Trophoblast cell (in vitro differentiated cells and primary cell): ENCODE measurements at regions not wholly inside any gene's neighbourhood (a gene's known extent, or its start where the extent isn't known, plus 50 kb on each side); places are given as distances from the start of the nearest gene placed in this dataset.
A peak's percentile ranks its signal among the peaks of the same experiment; 100 is the strongest.

Experiments used
- DNase-seq, 2 donors: peaks; one replicate each; pipeline ENCODE4 v3.0.0-alpha.2; 2016
- H2AFZ ChIP-seq: 2 replicates; pipeline ENCODE4 v1.6.1; 2013; ENCODE audit warnings: low read length, moderate library complexity, mild to moderate bottlenecking; ENCODE audit not compliant: insufficient read depth, poor library complexity
- H2AK5ac ChIP-seq: 2 replicates; pipeline ENCODE4 v1.6.1; 2013; ENCODE audit warnings: mild to moderate bottlenecking, low read length
- H2BK120ac ChIP-seq: 2 replicates; pipeline ENCODE4 v1.6.1; 2013; ENCODE audit warnings: low read length, mild to moderate bottlenecking, moderate library complexity; ENCODE audit not compliant: insufficient read depth, poor library complexity
- H2BK12ac ChIP-seq: 2 replicates; pipeline ENCODE4 v1.6.1; 2013; ENCODE audit warnings: mild to moderate bottlenecking, low read length, moderate library complexity
- H2BK5ac ChIP-seq: 2 replicates; pipeline ENCODE4 v1.6.1; 2013; ENCODE audit warnings: low read length, low read depth, moderate library complexity, mild to moderate bottlenecking; ENCODE audit not compliant: poor library complexity
- H3K14ac ChIP-seq: 2 replicates; pipeline ENCODE4 v1.6.1; 2013; ENCODE audit warnings: mild to moderate bottlenecking, low read length
- H3K18ac ChIP-seq: 2 replicates; pipeline ENCODE4 v1.6.1; 2013; ENCODE audit warnings: mild to moderate bottlenecking, low read length
- H3K23ac ChIP-seq: 2 replicates; pipeline ENCODE4 v1.6.1; 2013; ENCODE audit warnings: low read length
- H3K27ac ChIP-seq: 2 replicates; pipeline ENCODE4 v1.5.1; 2013; ENCODE audit warnings: low read depth, mild to moderate bottlenecking, inconsistent platforms, low read length, moderate library complexity
- H3K27me3 ChIP-seq: 2 replicates; pipeline ENCODE4 v1.6.1; 2013; ENCODE audit warnings: inconsistent platforms, mild to moderate bottlenecking, low read length, moderate library complexity; ENCODE audit not compliant: insufficient read depth
- H3K36me3 ChIP-seq, 2 experiments: 1 replicate in 1 of 2; 2 replicates in 1 of 2; pipeline ENCODE4 v1.6.1; 2013; ENCODE audit warnings: low read length in 2 of 2, mild to moderate bottlenecking in 2 of 2, moderate library complexity in 1 of 2; ENCODE audit not compliant: insufficient read depth in 2 of 2, control insufficient read depth in 1 of 2
- H3K4ac ChIP-seq: 2 replicates; pipeline ENCODE4 v1.6.1; 2013; ENCODE audit warnings: low read depth, mild to moderate bottlenecking, low read length, moderate library complexity
- H3K4me1 ChIP-seq, 2 experiments: 1 replicate in 1 of 2; 2 replicates in 1 of 2; pipeline ENCODE4 v1.6.1; 2013; ENCODE audit warnings: low read length in 2 of 2, mild to moderate bottlenecking in 2 of 2, moderate library complexity in 1 of 2; ENCODE audit not compliant: insufficient read depth in 2 of 2, control insufficient read depth in 1 of 2
- H3K4me2 ChIP-seq: 2 replicates; pipeline ENCODE4 v1.6.1; 2013; ENCODE audit warnings: inconsistent platforms, mild to moderate bottlenecking, low read length, moderate library complexity
- H3K4me3 ChIP-seq: 2 replicates; pipeline ENCODE4 v1.5.1; 2013; ENCODE audit warnings: mild to moderate bottlenecking, low read depth, low read length, inconsistent platforms
- H3K79me1 ChIP-seq: one replicate; pipeline ENCODE4 v1.6.1; 2013; ENCODE audit warnings: low read length
- H3K79me2 ChIP-seq: 2 replicates; pipeline ENCODE4 v1.6.1; 2013; ENCODE audit warnings: low read length, mild to moderate bottlenecking; ENCODE audit not compliant: control insufficient read depth, insufficient read depth, poor library complexity
- H3K9ac ChIP-seq: 2 replicates; pipeline ENCODE4 v1.6.1; 2013; ENCODE audit warnings: mild to moderate bottlenecking, low read length
- H3K9me3 ChIP-seq: 2 replicates; pipeline ENCODE4 v1.6.1; 2013; ENCODE audit warnings: low read depth, mild to moderate bottlenecking, control low read depth, inconsistent platforms, low read length; ENCODE audit not compliant: insufficient read depth
- H4K12ac ChIP-seq: 2 replicates; pipeline ENCODE4 v1.6.1; 2013; ENCODE audit warnings: low read depth, mild to moderate bottlenecking, low read length, moderate library complexity
- H4K8ac ChIP-seq: 2 replicates; pipeline ENCODE4 v1.6.1; 2013; ENCODE audit warnings: low read depth, mild to moderate bottlenecking, low read length, moderate library complexity
- H4K91ac ChIP-seq: one replicate; pipeline ENCODE4 v1.6.1; 2013; ENCODE audit warnings: low read depth, mild to moderate bottlenecking, low read length, moderate library complexity
- WGBS: extraction: QIAGEN DNeasy Blood & Tissue Kit; methylation state at CpG from one replicate; pipeline ENCODE4 v1.1.7; 2013; ENCODE audit warnings: missing lambda C conversion rate; ENCODE audit not compliant: insufficient read length, insufficient coverage; ENCODE audit errors: extremely low coverage; 5-methylcytosine and 5-hydroxymethylcytosine counted together

- H3K79me2 ChIP-seq: no peaks in the 10 kb centered on the region
- H3K9ac ChIP-seq: no peak overlapping the region
- DNase-seq: no peak
- H3K18ac ChIP-seq: no peak overlapping the region
- H3K27me3 ChIP-seq: no peaks in the 10 kb centered on the region
- H3K4me2 ChIP-seq: no peak overlapping the region
- H4K8ac ChIP-seq: no peak overlapping the region
- no peak overlapping the region for H3K23ac ChIP-seq
- H4K12ac ChIP-seq: no peak overlapping the region
- H3K79me1 ChIP-seq: no peaks in the 10 kb centered on the region
- H2BK120ac ChIP-seq: no peak overlapping the region
- peak overlapping the region; percentile 17 for H2AFZ ChIP-seq
- no peak overlapping the region for H3K4me3 ChIP-seq
- no peaks in the 10 kb centered on the region for H3K9me3 ChIP-seq
- no peaks in the 10 kb centered on the region for H3K4me1 ChIP-seq
- H3K36me3 ChIP-seq: no peaks in the 10 kb centered on the region
- H3K4ac ChIP-seq: no peak overlapping the region
- no peak overlapping the region for H2BK5ac ChIP-seq
- H3K27ac ChIP-seq: no peak overlapping the region
- WGBS: no CpG with 5 or more reads among the region's 6 CpGs
- no peak overlapping the region for H2BK12ac ChIP-seq
- H4K91ac ChIP-seq: no peak overlapping the region
- H2AK5ac ChIP-seq: no peak overlapping the region
- no peak overlapping the region for H3K14ac ChIP-seq
Measured at GRCh38 chr12:92485351-92486348, 217.1 kb upstream of the PLEKHG7 start.

GRCh38 chr12:92482599-92482998, 220.2 kb upstream of the PLEKHG7 start:
- Histone ChIP-seq H2BK120ac (no peak overlapping the region), H3K27ac (no peak overlapping the region), H2BK12ac (no peak overlapping the region), H3K9ac (no peak overlapping the region), H3K14ac (no peak overlapping the region), H2AFZ (no peak overlapping the region), H3K4me3 (no peak overlapping the region), H3K36me3 (no peaks in the 10 kb centered on the region), H3K4me2 (no peak overlapping the region), H3K79me2 (no peaks in the 10 kb centered on the region), H3K9me3 (no peaks in the 10 kb centered on the region), H2AK5ac (no peak overlapping the region), H4K12ac (no peak overlapping the region), H3K4ac (no peak overlapping the region), H3K18ac (no peak overlapping the region), H4K8ac (no peak overlapping the region), H3K23ac (no peak overlapping the region), H2BK5ac (no peak overlapping the region), H3K27me3 (no peaks in the 10 kb centered on the region), H4K91ac (no peak overlapping the region), H3K79me1 (no peaks in the 10 kb centered on the region), H3K4me1 (no peaks in the 10 kb centered on the region)
- no CpG with 5 or more reads among the region's 2 CpGs for WGBS
- no peak for DNase-seq

GRCh38 chr12:92481066-92481465, 221.7 kb upstream of the PLEKHG7 start:
- Histone ChIP-seq H3K9me3 (no peaks in the 10 kb centered on the region), H2AK5ac (no peak overlapping the region), H4K12ac (no peak overlapping the region), H2BK5ac (no peak overlapping the region), H2BK12ac (no peak overlapping the region), H4K8ac (no peak overlapping the region), H4K91ac (no peak overlapping the region), H3K79me1 (no peaks in the 10 kb centered on the region), H3K4me3 (no peak overlapping the region), H3K9ac (no peak overlapping the region), H2BK120ac (no peak overlapping the region), H3K18ac (no peak overlapping the region), H3K4ac (no peak overlapping the region), H3K14ac (no peak overlapping the region), H3K36me3 (no peaks in the 10 kb centered on the region), H3K23ac (no peak overlapping the region), H3K27me3 (no peaks in the 10 kb centered on the region), H3K27ac (no peak overlapping the region), H3K4me1 (no peaks in the 10 kb centered on the region), H2AFZ (no peak overlapping the region), H3K4me2 (no peak overlapping the region), H3K79me2 (no peaks in the 10 kb centered on the region)
- no peak for DNase-seq
- WGBS: no CpG with 5 or more reads among the region's 2 CpGs

GRCh38 chr12:92478692-92479091, 224.1 kb upstream of the PLEKHG7 start:
- Histone ChIP-seq H3K18ac (no peak overlapping the region), H3K9ac (no peak overlapping the region), H3K9me3 (no peaks in the 10 kb centered on the region), H2AK5ac (no peak overlapping the region), H3K4me3 (no peak overlapping the region), H4K12ac (no peak overlapping the region), H3K79me2 (no peaks in the 10 kb centered on the region), H3K4me2 (no peak overlapping the region), H3K27ac (no peak overlapping the region), H2BK5ac (no peak overlapping the region), H3K23ac (no peak overlapping the region), H4K91ac (no peak overlapping the region), H2AFZ (no peak overlapping the region), H3K4ac (no peak overlapping the region), H3K4me1 (no peaks in the 10 kb centered on the region), H3K27me3 (no peaks in the 10 kb centered on the region), H4K8ac (no peak overlapping the region), H3K79me1 (no peaks in the 10 kb centered on the region), H3K36me3 (no peaks in the 10 kb centered on the region), H3K14ac (no peak overlapping the region), H2BK120ac (no peak overlapping the region), H2BK12ac (no peak overlapping the region)
- no peak for DNase-seq
- no CpG with 5 or more reads among the region's 2 CpGs for WGBS
